ENCODE measurements at regions not wholly inside any gene's neighbourhood (a gene's known extent, or its start where the extent isn't known, plus 50 kb on each side); places are given as distances from the start of the nearest gene placed in this dataset.

DNA sequence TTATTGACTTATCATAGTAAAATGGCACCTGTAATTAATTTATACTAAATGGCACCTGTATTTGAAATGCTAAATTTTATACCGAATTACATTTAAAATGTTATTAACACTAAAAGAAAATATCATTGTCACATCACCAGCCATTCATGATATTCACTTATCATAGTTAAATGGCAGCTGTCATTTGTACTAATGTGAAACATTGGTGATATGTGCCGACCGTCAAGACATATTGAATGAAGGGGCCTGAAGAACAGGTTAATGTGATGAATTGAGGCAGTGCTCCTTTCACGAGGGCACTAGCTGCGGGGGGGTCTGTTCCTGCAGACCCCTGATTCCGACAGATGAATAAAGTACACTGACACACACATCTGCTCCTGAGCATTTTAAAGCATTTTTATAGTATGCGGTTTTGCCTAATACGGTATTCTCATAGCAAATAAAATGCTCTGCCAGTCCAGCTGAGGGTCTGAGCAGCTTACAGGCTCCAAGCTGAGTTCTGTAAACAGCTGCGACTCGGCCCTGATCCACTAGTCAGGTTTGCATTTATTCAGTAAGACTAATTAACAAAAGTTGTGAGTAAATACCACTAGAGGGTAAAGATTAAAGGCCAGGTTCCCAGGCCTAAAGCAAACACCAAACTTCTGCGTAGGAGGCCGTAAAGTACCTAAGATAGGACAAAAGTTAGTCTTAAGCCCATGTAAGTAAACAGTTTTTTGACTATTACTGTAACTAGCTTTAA lies 593.4 kb upstream of the NETO1 start:
- peak in 1 of 2 donors; percentile 1 for DNase-seq (ENCODE audit: low read depth in 2 of 2)

DNA sequence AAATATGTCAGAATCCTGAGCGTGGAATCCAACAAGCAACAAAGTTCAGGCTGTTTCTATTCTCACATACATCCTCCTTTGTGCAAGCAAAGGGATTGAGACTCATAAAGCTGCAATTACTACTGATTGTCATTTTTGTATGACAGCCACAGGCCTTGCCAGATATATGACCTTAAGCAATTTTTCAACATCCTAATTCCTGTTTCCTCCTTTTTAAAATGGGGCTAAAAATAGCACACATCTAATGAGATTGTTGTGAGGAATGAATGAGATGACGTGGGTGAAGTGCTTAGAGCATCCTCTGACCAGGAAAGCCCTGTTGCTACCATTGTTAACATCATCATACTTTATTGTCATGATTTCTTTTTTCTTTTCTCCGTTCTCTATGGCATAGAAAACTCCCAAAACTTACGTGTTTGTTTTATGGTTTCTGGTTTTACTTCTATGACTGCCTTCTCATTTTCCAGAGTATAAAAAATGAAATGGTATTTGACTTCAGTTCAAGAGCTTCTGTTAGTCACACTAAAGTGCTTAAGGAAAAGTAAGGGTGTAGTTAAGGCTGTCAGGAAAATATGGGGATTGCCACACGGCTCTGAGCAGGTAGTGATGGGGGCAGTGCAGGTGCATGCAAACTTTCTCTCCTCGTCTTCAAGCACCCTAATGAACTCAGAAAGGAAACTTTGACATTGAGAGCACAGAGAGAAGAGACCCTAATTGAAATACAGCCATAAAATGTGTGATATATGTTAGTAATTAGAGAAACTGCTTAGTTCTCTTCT lies 590.6 kb upstream of the NETO1 start:
- DNase-seq (ENCODE audit: low read depth in 2 of 2): peak in 1 of 2 donors; percentile 43

DNA sequence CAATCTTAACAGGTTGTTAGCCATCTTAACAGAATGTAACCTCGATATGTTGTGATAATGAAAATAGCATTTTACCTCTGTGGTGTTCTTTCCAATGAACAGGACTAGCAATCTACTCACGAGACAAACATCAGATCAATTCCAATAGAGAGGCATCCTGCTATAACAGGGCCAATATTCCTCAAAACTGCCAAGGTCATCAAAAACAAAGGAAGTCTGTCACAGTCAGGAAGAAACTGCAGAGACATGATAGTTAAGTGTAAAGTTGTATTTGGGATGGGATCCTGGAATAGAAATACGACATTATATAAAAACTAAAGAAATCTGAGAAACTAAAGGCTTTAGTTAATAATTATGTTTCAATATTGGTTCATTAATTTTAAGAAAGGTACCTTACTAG lies 588.9 kb upstream of the NETO1 start:
- DNase-seq (ENCODE audit: low read depth in 2 of 2): no peak

DNA sequence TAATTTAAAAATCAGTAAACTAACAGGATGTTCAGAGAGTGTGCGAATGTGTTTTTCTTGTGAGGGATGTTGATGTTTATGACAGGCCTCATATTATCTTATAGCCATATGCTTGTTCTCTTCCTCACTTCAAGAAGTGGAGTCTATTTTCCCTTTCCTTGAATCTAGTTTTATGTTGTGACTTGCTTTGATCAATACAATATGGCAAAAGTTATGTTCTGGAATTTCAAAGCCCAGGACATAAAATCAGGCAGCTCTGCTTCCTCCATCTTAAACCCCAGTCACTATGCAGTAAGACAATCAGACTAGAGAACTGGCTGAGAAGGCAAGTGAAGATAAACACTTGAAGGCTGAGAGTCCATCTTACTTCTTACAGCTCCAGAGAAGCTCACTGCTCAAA lies 585.1 kb upstream of the NETO1 start:
- DNase-seq (ENCODE audit: low read depth in 2 of 2): no peak

DNA sequence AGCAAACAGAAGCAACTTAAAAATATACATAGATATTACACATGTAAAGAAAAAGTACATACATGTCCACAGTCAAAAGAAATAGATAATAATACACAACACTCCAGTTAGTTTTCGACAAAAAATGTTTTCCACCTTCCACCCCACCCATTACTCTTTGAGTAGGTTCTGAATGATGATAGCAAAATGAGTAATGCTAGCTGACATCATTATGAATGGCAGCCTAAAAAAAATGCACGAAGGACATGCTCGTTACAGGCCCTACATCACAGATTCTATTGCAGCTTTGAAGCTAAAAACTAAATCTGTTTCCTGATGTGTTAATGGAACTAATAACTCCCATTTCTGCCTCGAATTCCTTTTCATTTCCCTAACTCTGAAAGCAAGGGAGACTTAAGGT lies 578.7 kb upstream of the NETO1 start:
- DNase-seq (ENCODE audit: low read depth in 2 of 2): no peak

DNA sequence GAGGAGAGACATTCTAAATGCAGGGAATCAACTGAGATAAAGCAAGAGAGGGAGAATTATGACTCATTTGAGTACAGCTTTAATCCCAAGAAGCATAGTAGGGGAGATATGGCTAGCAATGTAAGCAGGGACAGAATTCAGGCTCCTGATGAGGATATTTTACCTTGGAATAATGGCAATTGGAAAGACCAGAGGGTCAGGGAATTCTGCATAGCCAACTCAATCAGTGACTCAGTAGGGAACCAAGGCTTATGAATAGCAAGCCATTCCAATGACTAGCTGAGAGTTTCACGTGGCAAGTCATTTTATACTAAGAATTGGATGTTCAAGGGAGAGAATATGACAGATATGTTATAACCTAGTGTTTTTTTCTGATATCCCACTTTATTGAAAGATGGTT lies 563.8 kb upstream of the NETO1 start:
- no peak for DNase-seq (ENCODE audit: low read depth in 2 of 2)

DNA sequence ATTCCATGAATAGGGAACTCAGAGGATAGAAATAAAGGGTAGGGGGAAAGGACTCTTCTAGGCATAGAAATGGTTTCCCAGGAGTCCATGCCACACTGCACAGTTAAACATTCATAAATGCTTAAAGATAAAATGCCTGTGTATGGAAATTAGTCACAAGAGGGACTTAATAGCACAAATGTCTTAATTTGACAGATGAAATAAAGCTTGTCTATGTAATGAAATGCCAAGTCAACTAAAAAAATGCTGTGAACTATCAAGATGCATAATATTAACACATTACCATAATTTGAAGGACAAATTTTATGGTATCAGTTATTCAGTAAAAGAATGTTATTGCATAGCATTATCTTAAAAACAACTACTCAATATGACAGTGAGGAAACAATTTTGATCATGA lies 553.2 kb upstream of the NETO1 start:
- DNase-seq (ENCODE audit: low read depth in 2 of 2): no peak

DNA sequence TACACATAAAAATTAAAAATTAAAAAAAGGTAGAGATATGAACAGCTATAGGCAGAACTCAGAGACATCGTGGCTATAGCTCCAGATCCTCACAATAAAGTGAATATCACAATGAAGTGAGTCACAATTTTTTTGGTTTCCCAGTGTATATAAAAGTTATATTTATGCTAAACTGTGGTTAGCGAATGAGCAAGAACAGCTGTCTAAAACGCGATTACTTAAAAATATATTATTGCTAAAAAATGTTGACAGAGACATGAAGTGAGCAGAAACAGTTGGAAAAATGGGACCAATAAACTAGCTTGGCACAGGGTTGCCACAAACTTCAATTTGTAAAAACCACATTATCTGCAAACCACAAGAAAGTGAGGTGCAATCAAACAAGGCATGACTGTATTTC lies 551.7 kb upstream of the NETO1 start:
- DNase-seq (ENCODE audit: low read depth in 2 of 2): no peak

DNA sequence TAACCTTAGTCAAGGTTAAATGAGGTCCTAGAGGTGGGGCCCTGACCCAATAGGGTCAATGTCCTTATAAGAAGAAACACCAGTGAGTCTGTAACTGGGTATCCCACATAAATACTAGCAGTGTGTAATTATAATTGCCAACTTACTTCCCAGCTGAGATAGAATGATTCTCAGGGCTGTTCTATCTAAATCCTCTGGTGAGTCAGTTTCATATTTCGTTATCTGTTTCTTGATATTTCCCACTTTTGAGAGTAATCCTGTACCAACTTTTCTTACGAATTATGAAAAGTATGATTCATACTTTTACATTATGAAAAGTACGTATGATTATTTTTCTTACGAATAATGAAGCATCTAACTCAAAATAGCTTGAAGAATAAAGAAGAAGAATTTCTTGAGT lies 546.8 kb upstream of the NETO1 start:
- DNase-seq (ENCODE audit: low read depth in 2 of 2): no peak

DNA sequence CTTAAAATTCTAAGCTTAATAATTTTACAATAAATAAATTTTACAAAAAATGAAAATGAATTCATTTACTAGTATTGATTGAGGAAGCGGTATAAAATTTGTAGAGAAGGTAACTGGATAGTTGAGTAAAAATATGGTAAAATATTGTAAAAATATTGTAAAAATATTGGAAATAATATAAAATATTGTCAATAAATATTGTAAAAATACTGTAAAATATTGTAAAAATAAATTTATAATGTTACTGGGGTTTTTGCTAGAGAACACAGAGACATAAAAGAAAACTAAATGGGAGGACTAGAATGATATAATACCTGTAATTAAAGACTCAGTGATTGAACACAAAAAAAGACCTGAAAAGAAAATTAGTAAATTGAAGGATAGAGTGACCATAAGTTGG lies 546.3 kb upstream of the NETO1 start:
- DNase-seq (ENCODE audit: low read depth in 2 of 2): no peak

DNA sequence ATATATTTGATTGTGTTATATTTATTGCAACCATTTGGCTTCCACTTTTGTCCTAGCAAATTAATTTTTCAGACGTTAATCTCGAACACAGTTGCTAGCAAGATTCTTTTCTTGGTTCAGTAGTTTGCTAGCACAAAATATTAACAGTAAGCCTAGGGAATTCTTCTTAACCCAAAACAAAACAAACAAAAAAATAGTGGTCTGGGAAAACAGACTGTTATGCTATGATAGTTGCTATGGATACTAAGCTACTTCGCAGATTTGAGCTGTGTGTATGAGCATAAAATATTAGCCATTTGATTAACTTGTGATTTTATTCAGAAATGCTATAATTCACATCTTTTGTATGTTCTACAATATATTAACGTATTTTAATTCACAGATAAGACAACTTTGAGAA lies 541.5 kb upstream of the NETO1 start:
- DNase-seq (ENCODE audit: low read depth in 2 of 2): peak in 1 of 2 donors; percentile 37

DNA sequence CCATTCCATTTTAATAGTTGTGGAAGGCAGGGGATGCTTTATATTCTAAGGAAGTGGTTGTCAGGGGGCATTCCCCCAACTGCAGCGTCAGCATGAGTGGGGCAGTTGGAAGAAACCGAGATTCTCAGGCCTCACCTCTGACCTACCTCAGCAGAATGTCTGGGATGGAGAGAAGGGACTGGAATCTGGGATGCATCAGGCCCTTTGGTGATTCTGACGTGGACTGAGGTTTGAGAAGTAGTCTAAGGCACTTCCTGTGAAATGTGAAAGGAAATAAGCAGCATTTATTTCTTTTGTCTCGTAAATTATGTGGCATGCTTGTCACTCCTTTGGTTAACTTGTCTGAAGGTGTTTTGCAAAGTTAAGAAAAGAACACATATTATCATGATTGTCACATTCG lies 540.7 kb upstream of the NETO1 start:
- DNase-seq (ENCODE audit: low read depth in 2 of 2): no peak

DNA sequence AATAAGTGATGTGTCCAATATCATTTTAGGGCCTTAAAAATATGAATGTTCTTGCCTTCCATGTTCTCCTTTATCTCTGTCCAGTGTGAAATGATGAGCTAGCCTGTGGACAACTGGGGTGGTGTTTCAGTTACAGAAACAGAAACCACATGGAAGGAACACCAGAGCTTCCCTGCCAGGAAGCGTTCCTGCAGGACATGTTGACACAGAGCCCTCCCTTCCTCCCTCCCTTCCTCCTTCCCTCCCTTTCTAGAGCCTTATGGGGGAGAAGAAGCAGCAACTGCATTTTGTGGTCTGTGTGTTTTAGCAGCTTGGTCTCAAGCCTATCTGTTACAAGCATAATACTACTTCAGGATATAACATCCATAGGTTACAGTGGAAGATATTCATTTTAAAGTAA lies 539.7 kb upstream of the NETO1 start:
- DNase-seq (ENCODE audit: low read depth in 2 of 2): peak in 1 of 2 donors; percentile 2

DNA sequence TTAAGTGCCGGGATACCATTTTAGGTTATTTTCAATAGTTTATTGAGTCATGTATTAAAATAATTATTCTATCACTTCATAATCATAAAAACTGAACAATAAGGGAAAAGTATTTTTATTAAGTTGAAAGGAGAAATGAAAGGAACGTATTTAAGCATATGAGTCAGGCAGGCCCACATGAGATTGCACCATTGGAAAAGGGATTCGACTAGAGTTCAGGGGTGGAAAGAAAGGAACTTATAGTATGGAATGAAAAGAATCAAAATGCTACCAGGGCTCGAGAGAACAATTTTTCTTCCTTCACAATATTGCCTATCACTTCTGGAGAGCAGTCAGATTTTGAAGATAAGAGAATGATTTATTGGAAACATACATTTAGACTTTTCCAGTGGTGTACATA lies 516.5 kb upstream of the NETO1 start:
- no peak for DNase-seq (ENCODE audit: low read depth in 2 of 2)

DNA sequence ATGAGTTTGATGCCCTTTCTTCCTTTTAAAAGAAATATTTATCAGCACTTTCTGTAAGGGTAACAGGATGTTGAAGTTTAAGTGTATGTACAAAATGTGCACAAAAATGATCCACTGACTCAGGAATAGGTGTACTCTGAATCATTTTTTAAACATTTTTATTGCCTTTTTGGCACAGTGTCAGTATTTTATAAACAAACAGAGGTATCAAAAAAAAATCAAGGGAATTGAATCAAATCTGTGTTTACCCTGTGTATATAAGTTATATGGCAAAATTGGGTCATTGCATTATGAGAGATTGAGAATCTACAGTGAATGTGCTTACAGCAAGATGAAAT lies 513.9 kb upstream of the NETO1 start:
- DNase-seq (ENCODE audit: low read depth in 2 of 2): no peak

DNA sequence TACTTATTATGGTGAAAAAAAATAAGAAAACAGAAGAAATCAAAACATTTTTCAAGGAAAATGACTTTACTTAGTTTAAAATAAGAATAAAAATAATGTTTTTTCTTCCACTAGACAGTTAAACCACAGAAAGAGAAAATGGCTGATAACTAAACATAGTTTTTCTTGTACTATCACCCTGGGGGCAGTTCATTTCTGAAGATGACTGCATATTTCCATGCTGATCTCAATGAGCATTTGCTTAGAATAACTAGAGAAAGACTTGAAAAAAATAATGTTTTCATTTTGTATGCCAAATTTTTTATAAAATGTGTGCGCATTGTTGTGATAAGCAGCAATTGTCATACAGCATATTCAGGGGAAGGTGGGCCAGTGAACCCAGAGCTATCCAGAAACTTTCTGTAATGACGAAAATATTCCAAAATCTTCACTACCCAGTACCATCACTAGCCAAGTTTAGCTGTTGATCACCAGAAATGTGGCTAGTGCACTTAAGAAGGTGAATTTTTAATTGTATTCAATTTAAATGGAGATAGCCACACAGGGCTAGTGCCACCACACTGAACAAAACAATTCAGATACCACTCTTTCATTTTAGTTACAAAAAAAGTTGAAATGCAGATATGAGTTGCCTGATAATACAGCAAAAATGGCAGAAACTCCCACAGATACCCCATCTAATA lies 513.4 kb upstream of the NETO1 start:
- DNase-seq (ENCODE audit: low read depth in 2 of 2): no peak

DNA sequence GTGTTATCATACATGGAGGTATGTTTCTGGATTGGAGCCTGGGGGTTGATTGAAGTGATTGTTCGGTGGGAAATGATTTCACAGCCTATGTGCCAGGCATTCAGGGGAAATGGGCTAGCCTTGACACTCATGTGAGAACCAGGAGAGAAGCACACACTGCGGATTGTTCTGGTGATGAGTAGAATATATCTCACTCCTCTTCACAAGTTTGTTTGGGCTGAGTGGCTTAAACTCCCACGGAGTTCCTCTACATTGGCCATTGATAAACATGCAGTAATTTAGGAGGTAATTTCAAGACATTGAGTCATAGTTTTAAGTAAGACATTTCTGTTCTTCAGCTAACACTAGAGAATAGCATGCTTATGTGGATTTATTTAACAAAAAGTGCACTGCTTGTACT lies 498.9 kb upstream of the NETO1 start:
- DNase-seq (ENCODE audit: low read depth in 2 of 2): no peak

DNA sequence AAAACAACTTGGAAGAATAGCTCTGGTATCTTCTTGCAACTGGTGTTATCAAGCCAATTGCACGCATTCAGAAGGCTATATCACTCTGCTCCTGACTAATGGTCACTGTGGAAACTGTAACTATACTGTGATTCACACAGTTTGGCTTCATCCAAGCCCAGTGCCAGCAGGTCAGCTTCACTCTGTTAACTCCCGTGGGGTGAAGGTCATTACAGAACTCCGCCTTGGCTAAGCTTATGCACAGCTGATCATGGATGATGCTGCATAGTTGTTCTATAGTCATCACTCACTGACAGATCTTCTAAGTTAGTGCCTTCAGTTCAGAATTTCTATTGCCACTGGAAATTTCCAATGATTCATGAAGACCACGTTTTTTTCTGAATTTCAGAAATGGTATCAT lies 497.2 kb upstream of the NETO1 start:
- no peak for DNase-seq (ENCODE audit: low read depth in 2 of 2)

DNA sequence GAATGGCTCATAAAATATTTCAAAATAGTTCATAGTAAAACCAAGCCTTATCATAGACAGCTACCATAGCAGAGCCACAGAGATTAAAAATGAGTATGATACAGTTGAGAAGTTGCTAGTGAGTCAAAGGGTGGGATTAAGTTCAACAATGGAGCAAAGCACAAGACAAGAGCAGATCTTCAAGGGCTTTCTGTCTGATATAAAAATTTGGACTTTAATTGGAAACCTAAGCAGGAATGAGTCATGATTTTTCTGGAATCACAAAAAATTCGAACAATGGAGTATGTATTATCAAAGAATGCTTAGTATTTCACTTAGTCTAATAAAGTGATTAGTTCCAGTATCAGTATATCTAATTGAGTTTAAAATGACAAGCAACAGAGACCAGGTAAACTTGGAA lies 487.3 kb upstream of the NETO1 start:
- DNase-seq (ENCODE audit: low read depth in 2 of 2): no peak

DNA sequence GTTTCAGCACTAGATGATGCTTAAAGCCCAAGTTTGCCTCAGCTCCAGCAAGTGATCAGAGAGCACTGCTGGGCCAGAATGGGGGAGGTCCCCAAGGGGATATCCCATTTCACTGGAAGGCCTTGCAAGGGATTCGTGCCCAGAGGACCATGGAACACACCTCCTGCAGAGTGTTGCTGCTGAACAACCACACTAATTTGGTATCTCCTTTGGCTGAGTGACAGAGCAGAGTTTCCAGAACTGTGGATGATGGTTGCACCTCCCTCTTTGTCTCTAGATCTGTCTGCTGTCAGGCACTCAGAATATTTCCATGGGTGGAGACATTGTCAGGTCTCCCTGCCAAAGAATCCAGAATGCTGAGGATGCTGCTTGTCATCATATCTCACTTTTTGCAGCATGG lies 484.8 kb upstream of the NETO1 start:
- no peak for DNase-seq (ENCODE audit: low read depth in 2 of 2)

DNA sequence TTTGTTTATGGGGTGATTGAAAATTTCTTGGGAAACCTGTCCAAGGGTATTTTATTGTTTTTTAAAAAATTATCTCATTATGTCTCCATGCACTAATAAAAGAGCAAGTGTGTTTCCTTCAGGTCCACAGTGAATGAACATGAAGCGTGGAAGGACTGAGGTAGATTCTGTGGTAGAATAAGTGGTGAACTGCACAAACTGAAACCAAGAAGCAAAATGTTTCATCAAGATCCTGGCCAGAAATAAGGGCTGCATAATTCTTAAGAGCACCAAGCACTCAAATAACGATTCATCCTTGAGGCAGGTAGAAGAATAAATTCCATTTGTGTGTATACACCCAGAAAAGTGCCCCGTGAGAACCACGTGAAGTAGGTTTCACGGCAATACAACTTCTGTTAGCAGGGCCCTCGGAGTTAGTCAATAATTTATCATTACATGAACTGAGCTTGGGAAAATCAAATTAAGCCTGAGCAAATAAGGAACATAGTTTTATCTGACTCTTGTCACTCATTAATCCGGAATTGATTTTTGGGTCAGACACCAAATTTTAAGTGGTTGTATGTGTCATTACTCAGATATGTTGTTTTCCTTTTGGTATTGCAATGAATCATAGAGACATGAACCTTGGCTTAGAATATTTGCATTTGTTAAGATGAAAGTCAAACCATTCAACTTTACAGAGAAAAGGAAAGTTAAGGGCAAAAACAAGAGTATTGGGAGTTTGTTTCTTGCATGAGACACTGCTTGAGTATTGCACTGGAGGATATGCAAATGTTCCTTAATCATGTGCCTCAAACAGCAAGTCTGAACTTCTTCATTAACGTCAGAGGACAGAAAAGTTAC lies 472.6 kb upstream of the NETO1 start:
- DNase-seq (ENCODE audit: low read depth in 2 of 2): no peak

DNA sequence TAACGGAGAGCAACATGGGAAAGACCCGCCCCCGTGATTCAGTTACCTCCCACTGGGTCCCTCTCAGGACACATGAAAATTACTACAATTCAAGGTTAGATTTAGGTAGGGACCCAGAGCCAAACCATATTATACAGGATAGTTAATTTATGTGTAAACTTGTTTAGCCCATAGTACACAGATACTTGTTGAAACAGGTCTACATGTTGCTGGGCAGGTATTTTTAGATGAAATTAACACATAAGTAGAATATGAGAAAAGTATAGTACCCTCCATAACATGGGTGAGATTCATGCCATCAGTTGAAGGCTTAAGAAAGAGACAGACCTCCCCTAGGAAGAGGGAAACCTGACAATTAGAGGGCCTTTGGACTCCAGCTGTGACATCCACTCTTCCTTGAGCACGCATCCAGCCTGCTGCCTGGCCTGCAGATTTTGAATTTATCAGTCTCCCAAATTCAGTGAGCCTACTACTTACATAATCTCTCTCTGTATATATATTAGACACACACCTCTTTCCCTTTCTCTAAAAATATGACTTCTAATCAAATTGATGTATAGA lies 463.5 kb upstream of the NETO1 start:
- no peak for DNase-seq (ENCODE audit: low read depth in 2 of 2)

Measured in dermis microvascular lymphatic vessel endothelial cell (primary cell).